ENCODE measurements at regions not wholly inside any gene's neighbourhood (a gene's known extent, or its start where the extent isn't known, plus 50 kb on each side); places are given as distances from the start of the nearest gene placed in this dataset.

DNA sequence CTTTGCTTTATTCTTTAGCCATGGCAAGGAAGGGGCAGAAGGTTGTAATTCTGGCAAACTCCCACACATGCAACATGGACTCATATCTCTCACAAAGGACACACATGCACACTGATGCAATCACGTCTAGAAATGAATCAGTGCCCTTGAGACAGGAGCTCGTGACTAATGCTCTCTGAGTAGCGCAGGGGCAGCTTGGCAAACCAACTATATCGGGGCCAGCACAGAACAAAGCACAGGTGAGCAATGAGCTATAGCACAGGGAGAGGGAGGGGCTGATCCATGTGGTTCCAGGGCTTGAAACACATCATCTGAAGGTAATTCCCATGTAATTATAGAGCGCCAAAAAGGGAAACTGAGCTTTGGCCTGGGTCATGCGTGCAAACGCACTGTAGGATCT lies 165.2 kb upstream of the KLF7 start (continued):
- TF ChIP-seq, protein P1, sequence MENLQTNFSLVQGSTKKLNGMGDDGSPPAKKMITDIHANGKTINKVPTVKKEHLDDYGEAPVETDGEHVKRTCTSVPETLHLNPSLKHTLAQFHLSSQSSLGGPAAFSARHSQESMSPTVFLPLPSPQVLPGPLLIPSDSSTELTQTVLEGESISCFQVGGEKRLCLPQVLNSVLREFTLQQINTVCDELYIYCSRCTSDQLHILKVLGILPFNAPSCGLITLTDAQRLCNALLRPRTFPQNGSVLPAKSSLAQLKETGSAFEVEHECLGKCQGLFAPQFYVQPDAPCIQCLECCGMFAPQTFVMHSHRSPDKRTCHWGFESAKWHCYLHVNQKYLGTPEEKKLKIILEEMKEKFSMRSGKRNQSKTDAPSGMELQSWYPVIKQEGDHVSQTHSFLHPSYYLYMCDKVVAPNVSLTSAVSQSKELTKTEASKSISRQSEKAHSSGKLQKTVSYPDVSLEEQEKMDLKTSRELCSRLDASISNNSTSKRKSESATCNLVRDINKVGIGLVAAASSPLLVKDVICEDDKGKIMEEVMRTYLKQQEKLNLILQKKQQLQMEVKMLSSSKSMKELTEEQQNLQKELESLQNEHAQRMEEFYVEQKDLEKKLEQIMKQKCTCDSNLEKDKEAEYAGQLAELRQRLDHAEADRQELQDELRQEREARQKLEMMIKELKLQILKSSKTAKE (IDR thresholded peaks at IDR 0.05; ENCODE audit: low read depth, poor library complexity, severe bottlenecking) = peak; percentile 78
- TF ChIP-seq PAX8 (IDR thresholded peaks at IDR 0.05) (no peak), LARP7 (IDR thresholded peaks at IDR 0.05) (no peak), FOXK2 (IDR thresholded peaks at IDR 0.05) (no peak), PRDM15 (CRISPR knock-in tag; IDR thresholded peaks at IDR 0.05) (no peak), E4F1 (IDR thresholded peaks at IDR 0.05; ENCODE audit: borderline replicate concordance, partially characterized antibody) (no peak), CBX3 (IDR thresholded peaks at IDR 0.05; ENCODE audit: borderline replicate concordance, low read depth) (no peak), USF1 (IDR thresholded peaks at IDR 0.05; ENCODE audit: borderline replicate concordance, extremely low read length, insufficient read depth, low read depth, low read length) (peak; percentile 23), SMC3 (IDR thresholded peaks at IDR 0.05; ENCODE audit: borderline replicate concordance, low read length) (no peak; the same call in 1 of the 2 replicates), EP300 (IDR thresholded peaks at IDR 0.05; ENCODE audit: borderline replicate concordance in 1 of 2, control insufficient read depth in 1 of 2, low read depth in 2 of 2, low read length in 2 of 2) (peak; percentile 85 to 89; a peak in 3 of 4 replicates), RB1 (IDR thresholded peaks at IDR 0.05; ENCODE audit: borderline replicate concordance) (no peak), ZNF24 (IDR thresholded peaks at IDR 0.05) (peak; percentile 71)

Data from GM12878 (cell line).